ENCODE measurements at regions not wholly inside any gene's neighbourhood (a gene's known extent, or its start where the extent isn't known, plus 50 kb on each side); places are given as distances from the start of the nearest gene placed in this dataset.

GRCh38 chr7:98509836-98510235 lies 107.2 kb upstream of the NPTX2 start:
- no peak for TF ChIP-seq CTCF (conservative IDR thresholded peaks at IDR 0.05; ENCODE audit: low read length)
- TF ChIP-seq EZH2phosphoT487 (IDR thresholded peaks at IDR 0.05; ENCODE audit: borderline replicate concordance), result no peak

All from Loucy (cell line).